ENCODE measurements at regions not wholly inside any gene's neighbourhood (a gene's known extent, or its start where the extent isn't known, plus 50 kb on each side); places are given as distances from the start of the nearest gene placed in this dataset.

DNA sequence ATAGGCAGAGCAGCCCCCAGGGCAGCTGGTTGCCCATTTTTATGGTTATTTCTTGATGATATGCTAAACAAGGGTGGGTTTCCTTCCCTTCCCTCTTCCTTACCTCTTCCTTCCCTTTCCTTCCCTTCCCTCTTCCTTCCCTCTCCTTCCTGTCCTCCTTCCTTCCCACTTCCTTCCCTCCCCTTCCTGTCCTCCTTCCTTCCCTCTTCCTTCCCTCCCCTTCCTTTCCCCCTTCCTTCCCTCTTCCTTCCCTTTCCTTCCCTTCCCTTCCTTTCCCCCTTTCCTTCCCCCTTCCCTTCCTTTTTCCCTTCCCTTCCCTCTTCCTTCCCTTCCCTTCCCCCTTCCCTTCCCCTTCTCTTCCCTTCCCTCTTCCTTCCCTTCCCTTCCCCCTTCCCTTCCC is 87.7 kb downstream of the MAP1LC3B2 start:
- TF ChIP-seq, protein P1, sequence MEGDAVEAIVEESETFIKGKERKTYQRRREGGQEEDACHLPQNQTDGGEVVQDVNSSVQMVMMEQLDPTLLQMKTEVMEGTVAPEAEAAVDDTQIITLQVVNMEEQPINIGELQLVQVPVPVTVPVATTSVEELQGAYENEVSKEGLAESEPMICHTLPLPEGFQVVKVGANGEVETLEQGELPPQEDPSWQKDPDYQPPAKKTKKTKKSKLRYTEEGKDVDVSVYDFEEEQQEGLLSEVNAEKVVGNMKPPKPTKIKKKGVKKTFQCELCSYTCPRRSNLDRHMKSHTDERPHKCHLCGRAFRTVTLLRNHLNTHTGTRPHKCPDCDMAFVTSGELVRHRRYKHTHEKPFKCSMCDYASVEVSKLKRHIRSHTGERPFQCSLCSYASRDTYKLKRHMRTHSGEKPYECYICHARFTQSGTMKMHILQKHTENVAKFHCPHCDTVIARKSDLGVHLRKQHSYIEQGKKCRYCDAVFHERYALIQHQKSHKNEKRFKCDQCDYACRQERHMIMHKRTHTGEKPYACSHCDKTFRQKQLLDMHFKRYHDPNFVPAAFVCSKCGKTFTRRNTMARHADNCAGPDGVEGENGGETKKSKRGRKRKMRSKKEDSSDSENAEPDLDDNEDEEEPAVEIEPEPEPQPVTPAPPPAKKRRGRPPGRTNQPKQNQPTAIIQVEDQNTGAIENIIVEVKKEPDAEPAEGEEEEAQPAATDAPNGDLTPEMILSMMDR (IDR thresholded peaks at IDR 0.05): no peak
- TF ChIP-seq POLR2A (IDR thresholded peaks at IDR 0.05): no peak
- TF ChIP-seq POLR2AphosphoS5 (IDR thresholded peaks at IDR 0.05): no peak

All from prostate gland (tissue), 2 donors.